GM18909 (cell line): ENCODE measurements at regions not wholly inside any gene's neighbourhood (a gene's known extent, or its start where the extent isn't known, plus 50 kb on each side); places are given as distances from the start of the nearest gene placed in this dataset.

ENCODE experiments used
- ATAC-seq: cut with Tn5 transposase; IDR thresholded peaks from one replicate; pipeline ENCODE4 v1.9.1; 2021; ENCODE audit warnings: mild to moderate bottlenecking; ENCODE audit not compliant: unreplicated experiment, poor library complexity

GRCh38 chr7:16034353-16034752 lies 347.9 kb upstream of the MEOX2 start:
- ATAC-seq, result no peak

- no peak for ATAC-seq
Observed at GRCh38 chr7:16033233-16033632, 346.8 kb upstream of the MEOX2 start.

- ATAC-seq, result no peak
Observed at GRCh38 chr7:16028636-16029035, 342.2 kb upstream of the MEOX2 start.

GRCh38 chr7:16028103-16028502 lies 341.6 kb upstream of the MEOX2 start:
- ATAC-seq, result no peak

- no peak for ATAC-seq
Observed at GRCh38 chr7:16027396-16027795, 340.9 kb upstream of the MEOX2 start.

GRCh38 chr7:16026253-16027020 lies 340.0 kb upstream of the MEOX2 start:
- no peak for ATAC-seq

- ATAC-seq, result no peak
Observed at GRCh38 chr7:16025696-16026095, 339.2 kb upstream of the MEOX2 start.

- ATAC-seq, result no peak
Observed at GRCh38 chr7:16023503-16023902, 337.0 kb upstream of the MEOX2 start.

- ATAC-seq, result no peak
Observed at GRCh38 chr7:16023046-16023445, 336.6 kb upstream of the MEOX2 start.

GRCh38 chr7:16021851-16022250 lies 335.4 kb upstream of the MEOX2 start:
- ATAC-seq, result no peak

GRCh38 chr7:16015981-16016380 lies 329.5 kb upstream of the MEOX2 start:
- ATAC-seq, result no peak

- ATAC-seq, result no peak
Observed at GRCh38 chr7:16014031-16014430, 327.5 kb upstream of the MEOX2 start.

GRCh38 chr7:16007911-16008310 lies 321.4 kb upstream of the MEOX2 start:
- ATAC-seq, result no peak

GRCh38 chr7:16004702-16005101 lies 318.2 kb upstream of the MEOX2 start:
- no peak for ATAC-seq

GRCh38 chr7:16001477-16001876 lies 315.0 kb upstream of the MEOX2 start:
- ATAC-seq, result no peak

GRCh38 chr7:15998617-15999016 lies 312.1 kb upstream of the MEOX2 start:
- no peak for ATAC-seq

GRCh38 chr7:15995027-15995426 lies 308.5 kb upstream of the MEOX2 start:
- ATAC-seq, result no peak

GRCh38 chr7:15989194-15989593 lies 302.7 kb upstream of the MEOX2 start:
- no peak for ATAC-seq

GRCh38 chr7:15985587-15986384 lies 299.3 kb upstream of the MEOX2 start:
- no peak for ATAC-seq

- no peak for ATAC-seq
Observed at GRCh38 chr7:15977663-15978062, 291.2 kb upstream of the MEOX2 start.

- ATAC-seq, result no peak
Observed at GRCh38 chr7:15972862-15973275, 286.4 kb upstream of the MEOX2 start.

GRCh38 chr7:15967551-15967950 lies 281.1 kb upstream of the MEOX2 start:
- no peak for ATAC-seq
